ENCODE measurements at regions not wholly inside any gene's neighbourhood (a gene's known extent, or its start where the extent isn't known, plus 50 kb on each side); places are given as distances from the start of the nearest gene placed in this dataset.

DNA sequence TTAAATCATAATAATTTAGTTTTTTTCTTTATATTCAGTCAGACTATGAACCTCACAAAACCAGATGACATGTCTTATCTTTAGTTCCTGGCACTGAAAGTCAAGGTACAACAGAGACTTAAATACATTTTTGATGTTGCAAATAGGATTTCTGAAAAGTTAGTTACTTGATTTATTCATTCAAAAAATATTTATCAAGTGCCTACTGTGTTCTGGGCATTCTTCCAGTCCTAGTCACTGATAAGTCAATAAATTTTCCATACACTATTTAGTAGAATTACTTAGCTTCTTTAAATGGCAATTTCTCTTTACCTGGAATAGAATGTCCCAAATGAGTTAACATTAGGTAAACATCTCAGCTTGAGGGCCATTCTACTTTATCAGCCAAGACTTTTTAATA lies 938.3 kb upstream of the PCDH9 start:
- POLR2A ChIA-PET (ENCODE audit: partially characterized antibody) = no interaction called here
- TF ChIP-seq GABPA (IDR thresholded peaks at IDR 0.05; ENCODE audit: borderline replicate concordance, insufficient read depth, low read length) (no peak), SIRT6 (IDR thresholded peaks at IDR 0.05; ENCODE audit: low read length) (no peak), RNF2 (IDR thresholded peaks at IDR 0.05; ENCODE audit: borderline replicate concordance, low read depth, low read length, missing control alignments, poor library complexity, severe bottlenecking) (no peak), SAP30 (IDR thresholded peaks at IDR 0.05; ENCODE audit: insufficient read depth, insufficient replicate concordance, low read length) (no peak), RBBP5 (IDR thresholded peaks at IDR 0.05; ENCODE audit: borderline replicate concordance, low read depth, low read length) (no peak), SIN3A (conservative IDR thresholded peaks at IDR 0.05 in 1 of 2, IDR thresholded peaks at IDR 0.05 in 1 of 2; ENCODE audit: low read depth in 1 of 2, low read length in 2 of 2) (no peak), CREB1 (IDR thresholded peaks at IDR 0.05) (no peak), SRF (IDR thresholded peaks at IDR 0.05; ENCODE audit: low read depth, low read length) (no peak), JUND (IDR thresholded peaks at IDR 0.05; ENCODE audit: low read length) (no peak), CEBPB (IDR thresholded peaks at IDR 0.05; ENCODE audit: low read depth, low read length) (no peak), POLR2A (IDR thresholded peaks at IDR 0.05; ENCODE audit: control extremely low read depth in 1 of 2, low read depth in 2 of 2, low read length in 2 of 2) (no peak), ASH2L (IDR thresholded peaks at IDR 0.05; ENCODE audit: low read length) (no peak), POLR2AphosphoS5 (IDR thresholded peaks at IDR 0.05; ENCODE audit: low read depth, low read length) (no peak), TBP (IDR thresholded peaks at IDR 0.05; ENCODE audit: low read depth, low read length) (no peak)
- TF ChIP-seq, protein P1, sequence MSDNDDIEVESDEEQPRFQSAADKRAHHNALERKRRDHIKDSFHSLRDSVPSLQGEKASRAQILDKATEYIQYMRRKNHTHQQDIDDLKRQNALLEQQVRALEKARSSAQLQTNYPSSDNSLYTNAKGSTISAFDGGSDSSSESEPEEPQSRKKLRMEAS (IDR thresholded peaks at IDR 0.05) = no peak

More for the DNA sequence above, 938.3 kb upstream of the PCDH9 start:
- Histone ChIP-seq H2BK20ac (ENCODE audit: low read length) (no peak overlapping the region), H3K27ac (ENCODE audit: low read depth, low read length) (no peak overlapping the region), H4K5ac (ENCODE audit: insufficient read length, low read depth, low read length) (no peak overlapping the region), H3K36me3 (ENCODE audit: control insufficient read depth in 2 of 4, insufficient read depth in 4 of 4, low read length in 3 of 4) (peaks cover 0 to 4% (median 0%) of the 10 kb centered on the region in 4 experiments; a peak in 1 of 8 replicates), H3K4me3 (ENCODE audit: extremely low read depth in 1 of 4, insufficient read depth in 2 of 4, low read depth in 3 of 4, low read length in 4 of 4) (no peak overlapping the region), H2AK5ac (ENCODE audit: low read depth, low read length) (no peak overlapping the region), H4K8ac (ENCODE audit: extremely low read depth, insufficient read depth, low read length) (no peak overlapping the region), H3K9ac (replicated peaks in 1 of 4; ENCODE audit: extremely low read depth in 1 of 4, low read depth in 3 of 4, low read length in 3 of 4) (no peak overlapping the region), H3K79me1 (ENCODE audit: low read depth, low read length) (no peaks in the 10 kb centered on the region), H3K18ac (ENCODE audit: extremely low read depth, low read length) (no peak overlapping the region), H2BK15ac (ENCODE audit: low read length) (no peak overlapping the region), H3K4me2 (ENCODE audit: insufficient read depth in 1 of 2, low read depth in 2 of 2, low read length in 2 of 2) (no peak overlapping the region), H2BK120ac (replicated peaks; ENCODE audit: low read depth, low read length) (no peak overlapping the region), H2AFZ (ENCODE audit: low read length) (no peak overlapping the region), H2BK5ac (ENCODE audit: low read depth, low read length) (no peak overlapping the region), H3K4me1 (replicated peaks in 1 of 4; ENCODE audit: control insufficient read depth in 3 of 4, insufficient read depth in 4 of 4, low read length in 3 of 4) (peaks cover 0 to 4% (median 0%) of the 10 kb centered on the region in 4 experiments; a peak in 1 of 7 replicates), H4K20me1 (replicated peaks in 1 of 2; ENCODE audit: control insufficient read depth in 1 of 2, insufficient read depth in 2 of 2, low read length in 2 of 2) (no peaks in the 10 kb centered on the region), H3K23me2 (ENCODE audit: low read depth, low read length) (no peaks in the 10 kb centered on the region), H3K79me2 (ENCODE audit: control insufficient read depth in 1 of 2, insufficient read depth in 2 of 2, low read length in 2 of 2) (no peaks in the 10 kb centered on the region), H3K4ac (replicated peaks; ENCODE audit: insufficient read length, low read depth, low read length) (no peak overlapping the region), H3K23ac (ENCODE audit: insufficient read length) (no peak overlapping the region), H2BK12ac (ENCODE audit: low read depth, low read length) (no peak overlapping the region), H4K91ac (replicated peaks; ENCODE audit: insufficient read length, low read length) (no peak overlapping the region), H3K14ac (ENCODE audit: insufficient read length) (no peak overlapping the region), H3K9me3 (ENCODE audit: insufficient read depth in 2 of 2, low read depth in 1 of 2, low read length in 1 of 2) (peaks cover 0 to 9% of the 10 kb centered on the region in 2 experiments; a peak in 1 of 4 replicates), H3K27me3 (replicated peaks in 1 of 4; ENCODE audit: control insufficient read depth in 3 of 4, extremely low read depth in 1 of 4, insufficient read depth in 3 of 4, low read length in 3 of 4) (no peaks in the 10 kb centered on the region), H3K56ac (replicated peaks; ENCODE audit: insufficient read length, low read depth, low read length) (no peak overlapping the region)
- DNase-seq (ENCODE audit: low read depth in 1 of 2, low spot score in 2 of 2) (no peak), FAIRE-seq (no peak)
- CTCF ChIA-PET (ENCODE audit: partially characterized antibody) = no interaction called here

All from H1 (cell line).